Astrocyte (in vitro differentiated cells and primary cell): ENCODE measurements at regions not wholly inside any gene's neighbourhood (a gene's known extent, or its start where the extent isn't known, plus 50 kb on each side); places are given as distances from the start of the nearest gene placed in this dataset.

ENCODE experiments used
- CTCF ChIP-seq: IDR thresholded peaks from 2 replicates; pipeline ENCODE4 v1.5.1; 2011; ENCODE audit warnings: low read depth, mild to moderate bottlenecking, inconsistent platforms, low read length, moderate library complexity; ENCODE audit not compliant: insufficient read depth
- EZH2 ChIP-seq: IDR thresholded peaks from 2 replicates; pipeline ENCODE4 v1.6.1; 2012; ENCODE audit warnings: mild to moderate bottlenecking, low read length, inconsistent platforms; ENCODE audit not compliant: insufficient read depth

- TF ChIP-seq CTCF = no peak
- no peak for TF ChIP-seq EZH2
Measured at GRCh38 chr12:131432532-131433260, 278.2 kb upstream of the SFSWAP start.
